22Rv1 (cell line): ENCODE measurements at regions not wholly inside any gene's neighbourhood (a gene's known extent, or its start where the extent isn't known, plus 50 kb on each side); places are given as distances from the start of the nearest gene placed in this dataset.

Experiments used
- H3K27ac ChIP-seq: fragments of 450-650 bp; 2 replicates; pipeline ENCODE4 v1.5.1; 2017
- CTCF ChIP-seq: fragments of 450-650 bp; IDR thresholded peaks from 2 replicates; pipeline ENCODE4 v1.5.1; 2017; ENCODE audit warnings: mild to moderate bottlenecking
- ZFX ChIP-seq: fragments of 450-650 bp; IDR thresholded peaks from 2 replicates; pipeline ENCODE4 v1.6.1; 2017; ENCODE audit warnings: antibody characterized with exemption, borderline replicate concordance

DNA sequence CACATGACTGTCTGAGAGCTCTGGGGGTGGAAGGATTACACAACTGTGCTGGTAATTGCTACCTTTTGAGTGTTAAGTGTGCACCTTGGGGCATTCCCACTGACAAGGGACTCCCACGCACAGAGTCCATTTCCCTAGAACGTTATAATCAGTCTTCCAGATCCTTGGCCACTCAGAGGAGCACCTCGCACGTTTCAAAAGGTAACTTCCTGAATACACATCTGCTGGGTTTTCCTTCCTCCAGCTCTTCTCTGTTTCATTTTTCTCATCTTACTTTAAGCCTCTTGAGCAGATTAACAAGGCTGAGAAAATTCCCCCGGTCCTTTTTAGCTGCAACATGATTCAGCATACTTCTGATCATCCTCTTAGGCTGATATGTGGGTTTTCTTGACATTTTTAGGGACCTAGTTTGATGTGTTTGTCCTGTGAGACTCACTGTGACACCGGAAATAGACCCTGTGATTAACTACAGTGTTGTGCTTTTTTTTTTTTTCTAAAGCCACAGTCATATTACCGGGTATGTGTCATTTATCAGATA lies 98.4 kb upstream of the DUSP22 start:
- TF ChIP-seq ZFX (no peak), CTCF (no peak)
- H3K27ac ChIP-seq, result no peak overlapping the region

- TF ChIP-seq ZFX (no peak), CTCF (no peak)
- H3K27ac ChIP-seq, result no peak overlapping the region
Observed at GRCh38 chr6:195861-196360, 96.4 kb upstream of the DUSP22 start.

GRCh38 chr6:196543-196942 lies 95.7 kb upstream of the DUSP22 start:
- no peak overlapping the region for H3K27ac ChIP-seq
- no peak for TF ChIP-seq CTCF
- no peak for TF ChIP-seq ZFX

DNA sequence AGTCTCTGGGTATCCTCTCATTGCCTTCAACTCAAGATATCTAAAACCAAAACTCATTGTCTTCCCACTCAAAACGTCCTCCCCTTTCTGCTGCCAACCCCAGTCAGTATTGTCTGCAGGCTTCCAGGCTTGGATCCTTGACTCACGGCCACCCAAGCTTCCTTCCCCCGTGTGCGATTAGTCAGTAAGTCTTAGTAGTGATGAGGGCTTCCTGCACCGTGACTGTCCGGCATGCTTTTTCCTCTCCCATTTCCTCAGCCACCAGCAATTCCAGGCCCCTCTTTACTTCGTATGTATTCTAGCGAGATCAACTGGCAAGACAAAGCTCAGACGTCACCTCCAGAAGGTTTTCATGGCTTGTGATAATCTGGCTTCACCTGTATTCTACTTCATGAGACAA lies 88.6 kb upstream of the DUSP22 start:
- TF ChIP-seq CTCF (no peak), ZFX (no peak)
- no peak overlapping the region for H3K27ac ChIP-seq

- H3K27ac ChIP-seq, result no peak overlapping the region
- no peak for TF ChIP-seq CTCF
- TF ChIP-seq ZFX, result no peak
Observed at GRCh38 chr6:206264-206663, 86.0 kb upstream of the DUSP22 start.

GRCh38 chr6:208364-208763 lies 83.9 kb upstream of the DUSP22 start:
- TF ChIP-seq ZFX (no peak), CTCF (no peak)

DNA sequence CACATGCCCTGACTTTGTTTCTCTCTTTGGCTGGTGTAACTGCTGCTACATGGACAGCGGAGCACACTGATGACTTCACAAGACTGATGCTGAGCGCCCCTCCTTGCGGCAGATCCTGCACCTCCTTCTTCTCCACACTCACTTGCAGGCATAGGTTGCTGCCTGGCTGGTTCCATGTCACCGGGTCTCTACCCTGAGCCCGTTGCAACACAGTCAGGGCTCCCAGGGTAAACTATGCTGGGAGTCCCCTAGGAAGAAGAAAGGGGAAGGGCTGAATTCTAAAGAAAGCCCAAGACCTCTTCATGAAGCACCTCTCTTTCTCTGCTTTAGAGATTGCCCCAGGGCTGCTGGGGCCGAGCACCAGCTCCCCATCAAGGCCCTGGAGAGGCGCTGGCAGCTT lies 83.3 kb upstream of the DUSP22 start:
- H3K27ac ChIP-seq, result no peak overlapping the region
- TF ChIP-seq ZFX, result no peak
- no peak for TF ChIP-seq CTCF

More at GRCh38 chr6:208364-208763, 83.9 kb upstream of the DUSP22 start:
- no peak overlapping the region for H3K27ac ChIP-seq
